Fibroblast of lung (primary cell): ENCODE measurements at regions not wholly inside any gene's neighbourhood (a gene's known extent, or its start where the extent isn't known, plus 50 kb on each side); places are given as distances from the start of the nearest gene placed in this dataset.

Source experiments
- DNase-seq, 2 donors: peaks; one replicate each; pipeline versions ENCODE4 v3.0.0 to v3.0.0-alpha.2; 2010; ENCODE audit warnings: low read depth in 2 of 2
- H2AFZ ChIP-seq: 2 replicates; pipeline ENCODE4 v1.5.1; 2012; ENCODE audit warnings: low read length, control low read depth, inconsistent platforms
- H3K27ac ChIP-seq: 2 replicates; pipeline ENCODE4 v1.5.1; 2011; ENCODE audit warnings: low read length, control low read depth; ENCODE audit not compliant: insufficient read depth
- H3K27me3 ChIP-seq: 2 replicates; pipeline ENCODE4 v1.5.1; 2011; ENCODE audit warnings: mild to moderate bottlenecking, low read length; ENCODE audit not compliant: control insufficient read depth, insufficient read depth
- H3K36me3 ChIP-seq: 2 replicates; pipeline ENCODE4 v1.5.1; 2011; ENCODE audit warnings: low read length; ENCODE audit not compliant: control insufficient read depth, insufficient read depth
- H3K4me1 ChIP-seq: 2 replicates; pipeline ENCODE4 v1.5.1; 2011; ENCODE audit warnings: low read length; ENCODE audit not compliant: control insufficient read depth, insufficient read depth; ENCODE audit errors: extremely low read depth
- H3K4me2 ChIP-seq: 2 replicates; pipeline ENCODE4 v1.5.1; 2011; ENCODE audit warnings: low read length, control low read depth; ENCODE audit not compliant: insufficient read depth; ENCODE audit errors: extremely low read depth
- H3K4me3 ChIP-seq, 4 experiments: fragments of 200-600 bp in 1 of 4; sonication (generic) in 1 of 4; replicated peaks in 1 of 4; 2 replicates each; pipeline ENCODE4 v1.5.1; 2011 to 2016; ENCODE audit warnings: low read length in 4 of 4, low read depth in 3 of 4, mild to moderate bottlenecking in 3 of 4, control low read depth in 2 of 4, inconsistent platforms in 1 of 4, mixed read lengths in 1 of 4; ENCODE audit not compliant: insufficient read depth in 1 of 4; ENCODE audit errors: control extremely low read depth in 1 of 4
- H3K79me2 ChIP-seq: 2 replicates; pipeline ENCODE4 v1.5.1; 2012; ENCODE audit warnings: mild to moderate bottlenecking, low read length, inconsistent platforms; ENCODE audit not compliant: control insufficient read depth, insufficient read depth
- H3K9ac ChIP-seq: 2 replicates; pipeline ENCODE4 v1.5.1; 2011; ENCODE audit warnings: mild to moderate bottlenecking, low read length, control low read depth; ENCODE audit not compliant: insufficient read depth
- H3K9me3 ChIP-seq: 2 replicates; pipeline ENCODE4 v1.5.1; 2012; ENCODE audit warnings: low read depth, low read length; ENCODE audit not compliant: control insufficient read depth, insufficient read depth
- H4K20me1 ChIP-seq: 2 replicates; pipeline ENCODE4 v1.5.1; 2011; ENCODE audit warnings: low read length; ENCODE audit not compliant: control insufficient read depth, insufficient read depth; ENCODE audit errors: extremely low read depth
- CTCF ChIP-seq, 2 donors: IDR thresholded peaks in 1 of 2; conservative IDR thresholded peaks in 1 of 2; 1 replicate in 1 of 2; 2 replicates in 1 of 2; pipeline ENCODE4 v1.5.1; 2011 to 2012; ENCODE audit warnings: low read length in 2 of 2, control low read depth in 1 of 2, inconsistent platforms in 1 of 2, low read depth in 1 of 2, mild to moderate bottlenecking in 1 of 2
- EZH2 ChIP-seq: IDR thresholded peaks from 2 replicates; pipeline ENCODE4 v1.5.1; 2012; ENCODE audit warnings: low read length, control low read depth, mild to moderate bottlenecking; ENCODE audit errors: missing control alignments

- no peak overlapping the region for H2AFZ ChIP-seq
- no peak overlapping the region for H3K4me2 ChIP-seq
- H3K9ac ChIP-seq: no peak overlapping the region
- H4K20me1 ChIP-seq: no peaks in the 10 kb centered on the region
- no peak overlapping the region for H3K4me3 ChIP-seq
- H3K4me1 ChIP-seq: no peaks in the 10 kb centered on the region
- no peak overlapping the region for H3K27ac ChIP-seq
- DNase-seq: no peak
- no peaks in the 10 kb centered on the region for H3K36me3 ChIP-seq
- no peaks in the 10 kb centered on the region for H3K79me2 ChIP-seq
- no peaks in the 10 kb centered on the region for H3K27me3 ChIP-seq
- TF ChIP-seq CTCF (conservative IDR thresholded peaks at IDR 0.05 in 1 of 2, IDR thresholded peaks at IDR 0.05 in 1 of 2; ENCODE audit: low read depth in 1 of 2, low read length in 2 of 2) (no peak), EZH2 (no peak)
- H3K9me3 ChIP-seq: no peaks in the 10 kb centered on the region
Measured at GRCh38 chrX:112947981-112948615, 107.5 kb upstream of the AMOT start.

- H3K4me1 ChIP-seq: no peaks in the 10 kb centered on the region
- no peak overlapping the region for H3K4me3 ChIP-seq
- H4K20me1 ChIP-seq: no peaks in the 10 kb centered on the region
- TF ChIP-seq EZH2 (no peak), CTCF (conservative IDR thresholded peaks at IDR 0.05 in 1 of 2, IDR thresholded peaks at IDR 0.05 in 1 of 2; ENCODE audit: low read depth in 1 of 2, low read length in 2 of 2) (no peak)
- no peak for DNase-seq
- no peaks in the 10 kb centered on the region for H3K79me2 ChIP-seq
- H3K27me3 ChIP-seq: no peaks in the 10 kb centered on the region
- H3K9me3 ChIP-seq: no peaks in the 10 kb centered on the region
- no peaks in the 10 kb centered on the region for H3K36me3 ChIP-seq
- no peak overlapping the region for H3K9ac ChIP-seq
- H2AFZ ChIP-seq: no peak overlapping the region
- no peak overlapping the region for H3K27ac ChIP-seq
- no peak overlapping the region for H3K4me2 ChIP-seq
Measured at GRCh38 chrX:112946227-112946626, 105.6 kb upstream of the AMOT start.

GRCh38 chrX:112945826-112946225 lies 105.2 kb upstream of the AMOT start:
- no peak overlapping the region for H3K27ac ChIP-seq

More at GRCh38 chrX:112945826-112946225, 105.2 kb upstream of the AMOT start:
- no peaks in the 10 kb centered on the region for H3K27me3 ChIP-seq
- TF ChIP-seq EZH2 (no peak), CTCF (conservative IDR thresholded peaks at IDR 0.05 in 1 of 2, IDR thresholded peaks at IDR 0.05 in 1 of 2; ENCODE audit: low read depth in 1 of 2, low read length in 2 of 2) (no peak)
- H3K4me1 ChIP-seq: no peaks in the 10 kb centered on the region
- H3K36me3 ChIP-seq: no peaks in the 10 kb centered on the region
- no peaks in the 10 kb centered on the region for H3K9me3 ChIP-seq
- H3K4me2 ChIP-seq: no peak overlapping the region
- no peak overlapping the region for H3K4me3 ChIP-seq
- no peaks in the 10 kb centered on the region for H3K79me2 ChIP-seq
- no peak for DNase-seq
- no peak overlapping the region for H3K9ac ChIP-seq
- H2AFZ ChIP-seq: no peak overlapping the region
- H4K20me1 ChIP-seq: no peaks in the 10 kb centered on the region
